ENCODE measurements at regions not wholly inside any gene's neighbourhood (a gene's known extent, or its start where the extent isn't known, plus 50 kb on each side); places are given as distances from the start of the nearest gene placed in this dataset.
"Not testable (repeated sequence)": the region's sequence is repeated elsewhere in the genome, so short reads cannot be mapped to it uniquely, and the experiment has no call there.

GRCh38 chr18:14301255-14301654, 169.0 kb upstream of the ZNF519 start:
- H3K4me1 Mint-ChIP-seq (ENCODE audit: unreplicated experiment); H3K4me3 Mint-ChIP-seq (ENCODE audit: unreplicated experiment); DNase-seq (ENCODE audit: extremely low spot score, unreplicated experiment); H3K36me3 Mint-ChIP-seq (ENCODE audit: unreplicated experiment); H3K27ac Mint-ChIP-seq (ENCODE audit: unreplicated experiment); H3K27me3 Mint-ChIP-seq (ENCODE audit: unreplicated experiment): not testable (repeated sequence)
- peaks cover 33% of the 10 kb centered on the region for H3K9me3 Mint-ChIP-seq (ENCODE audit: unreplicated experiment)

- H3K9me3 Mint-ChIP-seq (ENCODE audit: unreplicated experiment); H3K27me3 Mint-ChIP-seq (ENCODE audit: unreplicated experiment); H3K27ac Mint-ChIP-seq (ENCODE audit: unreplicated experiment); H3K36me3 Mint-ChIP-seq (ENCODE audit: unreplicated experiment); H3K4me3 Mint-ChIP-seq (ENCODE audit: unreplicated experiment); H3K4me1 Mint-ChIP-seq (ENCODE audit: unreplicated experiment); DNase-seq (ENCODE audit: extremely low spot score, unreplicated experiment): not testable (repeated sequence)
Measured at GRCh38 chr18:14295081-14295480, 162.8 kb upstream of the ZNF519 start.

GRCh38 chr18:14285053-14285452, 152.8 kb upstream of the ZNF519 start:
- Mint-ChIP-seq H3K4me1 (ENCODE audit: unreplicated experiment) (no peaks in the 10 kb centered on the region), H3K36me3 (ENCODE audit: unreplicated experiment) (no peaks in the 10 kb centered on the region), H3K27me3 (ENCODE audit: unreplicated experiment) (no peaks in the 10 kb centered on the region), H3K9me3 (ENCODE audit: unreplicated experiment) (peaks cover 21% of the 10 kb centered on the region), H3K27ac (ENCODE audit: unreplicated experiment) (no peak overlapping the region), H3K4me3 (ENCODE audit: unreplicated experiment) (no peak overlapping the region)
- DNase-seq (ENCODE audit: extremely low spot score, unreplicated experiment), result no peak
- TF ChIP-seq, protein P1, sequence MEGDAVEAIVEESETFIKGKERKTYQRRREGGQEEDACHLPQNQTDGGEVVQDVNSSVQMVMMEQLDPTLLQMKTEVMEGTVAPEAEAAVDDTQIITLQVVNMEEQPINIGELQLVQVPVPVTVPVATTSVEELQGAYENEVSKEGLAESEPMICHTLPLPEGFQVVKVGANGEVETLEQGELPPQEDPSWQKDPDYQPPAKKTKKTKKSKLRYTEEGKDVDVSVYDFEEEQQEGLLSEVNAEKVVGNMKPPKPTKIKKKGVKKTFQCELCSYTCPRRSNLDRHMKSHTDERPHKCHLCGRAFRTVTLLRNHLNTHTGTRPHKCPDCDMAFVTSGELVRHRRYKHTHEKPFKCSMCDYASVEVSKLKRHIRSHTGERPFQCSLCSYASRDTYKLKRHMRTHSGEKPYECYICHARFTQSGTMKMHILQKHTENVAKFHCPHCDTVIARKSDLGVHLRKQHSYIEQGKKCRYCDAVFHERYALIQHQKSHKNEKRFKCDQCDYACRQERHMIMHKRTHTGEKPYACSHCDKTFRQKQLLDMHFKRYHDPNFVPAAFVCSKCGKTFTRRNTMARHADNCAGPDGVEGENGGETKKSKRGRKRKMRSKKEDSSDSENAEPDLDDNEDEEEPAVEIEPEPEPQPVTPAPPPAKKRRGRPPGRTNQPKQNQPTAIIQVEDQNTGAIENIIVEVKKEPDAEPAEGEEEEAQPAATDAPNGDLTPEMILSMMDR (IDR thresholded peaks at IDR 0.05), result no peak

- H3K27me3 Mint-ChIP-seq (ENCODE audit: unreplicated experiment); DNase-seq (ENCODE audit: extremely low spot score, unreplicated experiment); H3K36me3 Mint-ChIP-seq (ENCODE audit: unreplicated experiment); H3K4me1 Mint-ChIP-seq (ENCODE audit: unreplicated experiment); H3K27ac Mint-ChIP-seq (ENCODE audit: unreplicated experiment); H3K4me3 Mint-ChIP-seq (ENCODE audit: unreplicated experiment): not testable (repeated sequence)
- H3K9me3 Mint-ChIP-seq (ENCODE audit: unreplicated experiment), result peaks cover 59% of the 10 kb centered on the region
Measured at GRCh38 chr18:14275391-14275790, 143.2 kb upstream of the ZNF519 start.

DNA sequence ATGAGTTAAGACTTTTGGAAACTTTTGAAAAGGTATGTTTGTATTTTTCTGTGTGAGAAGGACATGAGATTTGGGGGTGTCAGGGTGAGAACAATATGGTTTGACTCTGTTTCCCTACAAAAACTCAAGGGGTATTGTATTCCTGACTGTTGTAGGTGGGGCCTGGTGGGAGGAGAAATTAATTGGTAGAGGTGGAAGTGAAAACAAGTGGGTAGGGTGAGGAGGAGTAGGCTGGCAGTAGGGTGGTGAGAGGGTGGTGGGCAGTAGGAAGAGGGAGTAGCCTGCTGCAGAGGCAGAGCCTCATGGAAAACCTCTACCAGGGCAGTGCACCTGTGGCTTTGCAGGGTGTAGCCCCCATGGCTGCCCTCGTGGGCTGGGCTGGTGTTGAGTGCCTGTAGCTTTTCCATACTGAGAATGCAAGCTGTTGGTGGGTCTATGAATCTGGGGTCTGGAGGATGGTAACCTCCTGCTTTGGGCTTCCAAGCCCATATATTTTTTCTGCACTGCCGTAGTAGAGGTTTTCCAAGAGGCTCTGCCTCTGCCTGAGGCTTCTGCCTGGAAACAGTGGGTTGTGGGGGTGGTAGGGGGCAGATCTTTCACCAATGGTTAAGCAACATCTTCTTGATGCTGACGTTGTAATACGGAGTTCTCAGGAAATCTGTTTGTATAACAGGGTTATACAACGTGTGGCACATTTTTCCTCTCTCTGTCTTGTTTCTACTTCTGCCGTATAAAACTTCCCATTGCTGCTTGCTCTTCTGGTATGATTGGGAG, 133.6 kb upstream of the ZNF519 start:
- H3K27ac Mint-ChIP-seq (ENCODE audit: unreplicated experiment); DNase-seq (ENCODE audit: extremely low spot score, unreplicated experiment); H3K4me1 Mint-ChIP-seq (ENCODE audit: unreplicated experiment); H3K36me3 Mint-ChIP-seq (ENCODE audit: unreplicated experiment); H3K27me3 Mint-ChIP-seq (ENCODE audit: unreplicated experiment); H3K4me3 Mint-ChIP-seq (ENCODE audit: unreplicated experiment): not testable (repeated sequence)
- H3K9me3 Mint-ChIP-seq (ENCODE audit: unreplicated experiment), result peaks cover 57% of the 10 kb centered on the region

DNA sequence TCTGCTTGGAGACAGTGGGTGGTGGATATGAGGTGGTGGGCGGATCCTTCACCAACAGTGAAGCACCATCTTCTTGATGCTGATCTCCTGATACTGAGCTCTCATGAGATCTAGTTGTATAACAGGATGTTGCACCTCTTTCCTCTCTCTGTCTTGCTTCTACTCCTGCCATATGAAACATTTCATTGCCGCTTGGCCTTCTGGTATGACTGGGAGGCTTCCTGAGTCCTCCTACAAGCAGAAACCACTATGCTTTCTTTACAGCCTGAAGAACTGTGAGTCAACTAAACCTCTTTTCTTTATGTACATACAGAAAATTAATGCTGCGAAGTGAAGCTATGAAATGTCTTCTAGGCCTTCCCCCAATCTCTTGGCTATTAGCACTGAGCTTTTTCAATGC, 130.6 kb upstream of the ZNF519 start:
- H3K9me3 Mint-ChIP-seq (ENCODE audit: unreplicated experiment), result peaks cover 55% of the 10 kb centered on the region
- H3K4me3 Mint-ChIP-seq (ENCODE audit: unreplicated experiment); H3K27ac Mint-ChIP-seq (ENCODE audit: unreplicated experiment); H3K27me3 Mint-ChIP-seq (ENCODE audit: unreplicated experiment); H3K36me3 Mint-ChIP-seq (ENCODE audit: unreplicated experiment); H3K4me1 Mint-ChIP-seq (ENCODE audit: unreplicated experiment); DNase-seq (ENCODE audit: extremely low spot score, unreplicated experiment): not testable (repeated sequence)

- H3K4me1 Mint-ChIP-seq (ENCODE audit: unreplicated experiment); DNase-seq (ENCODE audit: extremely low spot score, unreplicated experiment): not testable (repeated sequence)
- peaks cover 18% of the 10 kb centered on the region for H3K9me3 Mint-ChIP-seq (ENCODE audit: unreplicated experiment)
Measured at GRCh38 chr18:14250084-14250677, 117.9 kb upstream of the ZNF519 start.

DNA sequence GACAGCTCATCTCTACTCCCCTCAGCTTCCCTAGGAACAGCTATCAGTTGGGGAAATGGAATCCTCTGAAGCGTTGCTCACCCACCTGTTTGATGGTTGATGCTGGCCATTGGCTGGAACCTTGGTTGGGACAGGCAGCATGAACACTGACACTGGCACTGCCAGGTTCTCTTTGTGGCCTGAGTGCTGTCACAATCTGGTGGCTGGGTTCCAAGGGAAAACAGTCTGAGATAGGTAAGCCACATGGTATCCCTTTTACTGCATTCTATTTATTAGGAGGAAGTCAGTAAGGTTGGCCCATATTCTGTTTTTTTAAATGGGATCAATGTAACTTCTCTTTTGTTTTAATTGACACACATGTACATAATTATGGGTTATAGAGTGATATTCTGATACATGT, 107.0 kb upstream of the ZNF519 start:
- not testable (repeated sequence) for H3K27ac Mint-ChIP-seq (ENCODE audit: unreplicated experiment); DNase-seq (ENCODE audit: extremely low spot score, unreplicated experiment); H3K36me3 Mint-ChIP-seq (ENCODE audit: unreplicated experiment); H3K4me1 Mint-ChIP-seq (ENCODE audit: unreplicated experiment); H3K27me3 Mint-ChIP-seq (ENCODE audit: unreplicated experiment); H3K4me3 Mint-ChIP-seq (ENCODE audit: unreplicated experiment)
- peaks cover 17% of the 10 kb centered on the region for H3K9me3 Mint-ChIP-seq (ENCODE audit: unreplicated experiment)

More at GRCh38 chr18:14250084-14250677, 117.9 kb upstream of the ZNF519 start:
- not testable (repeated sequence) for H3K36me3 Mint-ChIP-seq (ENCODE audit: unreplicated experiment); H3K27ac Mint-ChIP-seq (ENCODE audit: unreplicated experiment); H3K4me3 Mint-ChIP-seq (ENCODE audit: unreplicated experiment); H3K27me3 Mint-ChIP-seq (ENCODE audit: unreplicated experiment)

GRCh38 chr18:14236356-14237048, 104.3 kb upstream of the ZNF519 start:
- H3K4me3 Mint-ChIP-seq (ENCODE audit: unreplicated experiment); H3K27ac Mint-ChIP-seq (ENCODE audit: unreplicated experiment); DNase-seq (ENCODE audit: extremely low spot score, unreplicated experiment); H3K4me1 Mint-ChIP-seq (ENCODE audit: unreplicated experiment); H3K36me3 Mint-ChIP-seq (ENCODE audit: unreplicated experiment); H3K27me3 Mint-ChIP-seq (ENCODE audit: unreplicated experiment): not testable (repeated sequence)
- peaks cover 15% of the 10 kb centered on the region for H3K9me3 Mint-ChIP-seq (ENCODE audit: unreplicated experiment)

- H3K27ac Mint-ChIP-seq (ENCODE audit: unreplicated experiment); H3K27me3 Mint-ChIP-seq (ENCODE audit: unreplicated experiment); H3K4me3 Mint-ChIP-seq (ENCODE audit: unreplicated experiment); H3K36me3 Mint-ChIP-seq (ENCODE audit: unreplicated experiment); DNase-seq (ENCODE audit: extremely low spot score, unreplicated experiment); H3K4me1 Mint-ChIP-seq (ENCODE audit: unreplicated experiment): not testable (repeated sequence)
- peaks cover 14% of the 10 kb centered on the region for H3K9me3 Mint-ChIP-seq (ENCODE audit: unreplicated experiment)
Measured at GRCh38 chr18:14225286-14225679, 93.0 kb upstream of the ZNF519 start.

Data from osteocyte (in vitro differentiated cells).